A673 (cell line): ENCODE measurements at regions not wholly inside any gene's neighbourhood (a gene's known extent, or its start where the extent isn't known, plus 50 kb on each side); places are given as distances from the start of the nearest gene placed in this dataset.
A peak's percentile ranks its signal among the peaks of the same experiment; 100 is the strongest.
"Not testable (repeated sequence)": the region's sequence is repeated elsewhere in the genome, so short reads cannot be mapped to it uniquely, and the experiment has no call there.

Source experiments
- BruUV-seq: library from RNA; stranded (reverse); fragments of 400-500 nt; replicated peaks from 2 replicates; lab custom pipeline; 2021; lab: Mats Ljungman, UMichigan
- CTCF ChIA-PET: fragments of 300-600 bp; sonication (Branson Sonifier 250); formaldehyde crosslinking; loops from one replicate; lab custom pipeline; 2022; ENCODE audit warnings: antibody characterized with exemption; lab: Charles Lee
- POLR2A ChIA-PET: fragments of 300-600 bp; sonication (Branson Sonifier 250); formaldehyde crosslinking; loops from one replicate; lab custom pipeline; 2022; ENCODE audit warnings: antibody characterized with exemption; ENCODE audit not compliant: low non-redundant PET; lab: Charles Lee
- DNase-seq: peaks from one replicate; pipeline ENCODE4 v3.0.0-alpha.2; 2015; ENCODE audit warnings: low spot score
- H3K27ac ChIP-seq: fragments of 200-600 bp; sonication (generic); 2 replicates; pipeline ENCODE4 v1.5.1; 2016; ENCODE audit warnings: mixed run types, low read depth, mild to moderate bottlenecking, mixed read lengths, antibody characterized with exemption, low read length; ENCODE audit not compliant: poor library complexity, severe bottlenecking
- H3K27me3 ChIP-seq: fragments of 200-600 bp; sonication (generic); replicated peaks from 2 replicates; pipeline ENCODE4 v1.6.1; 2017; ENCODE audit warnings: mixed run types, low read depth, mild to moderate bottlenecking, mixed read lengths, antibody characterized with exemption, low read length; ENCODE audit not compliant: insufficient read depth, poor library complexity
- H3K36me3 ChIP-seq: fragments of 200-600 bp; sonication (generic); 2 replicates; pipeline ENCODE4 v1.6.1; 2016; ENCODE audit warnings: mixed run types, mild to moderate bottlenecking, mixed read lengths, antibody characterized with exemption, low read length; ENCODE audit not compliant: insufficient read depth, poor library complexity, severe bottlenecking
- H3K4me1 ChIP-seq: fragments of 200-600 bp; sonication (generic); 2 replicates; pipeline ENCODE4 v1.6.1; 2017; ENCODE audit warnings: mixed run types, mild to moderate bottlenecking, mixed read lengths, antibody characterized with exemption, low read length; ENCODE audit not compliant: insufficient read depth, poor library complexity, severe bottlenecking
- H3K4me3 ChIP-seq: fragments of 200-600 bp; sonication (generic); 2 replicates; pipeline ENCODE4 v1.5.1; 2016; ENCODE audit warnings: low read depth, mixed run types, mild to moderate bottlenecking, mixed read lengths, low read length; ENCODE audit not compliant: poor library complexity, severe bottlenecking
- H3K9me3 ChIP-seq: fragments of 200-600 bp; sonication (generic); 2 replicates; pipeline ENCODE4 v1.6.1; 2016; ENCODE audit warnings: mixed run types, low read depth, mild to moderate bottlenecking, mixed read lengths, antibody characterized with exemption, low read length; ENCODE audit not compliant: poor library complexity, severe bottlenecking
- EZH2 ChIP-seq: fragments of 200-600 bp; sonication (generic); IDR thresholded peaks from 2 replicates; pipeline ENCODE4 v1.6.1; 2017; ENCODE audit warnings: borderline replicate concordance, low read depth, mild to moderate bottlenecking, mixed read lengths, antibody characterized with exemption, low read length; ENCODE audit not compliant: poor library complexity, severe bottlenecking
- intact Hi-C: fragments of 100-400 bp; cut with micrococcal nuclease; formaldehyde crosslinking; loops from one replicate; pipeline ENCODE4 v1.10.0; 2022; ENCODE audit not compliant: unreplicated experiment
- TF ChIP-seq, protein P1 (sequence below): fragments of 300-800, 200-600 bp; sonication (generic); conservative IDR thresholded peaks from 2 replicates; pipeline ENCODE4 v1.5.1; 2017; ENCODE audit warnings: low read depth, mild to moderate bottlenecking, antibody characterized with exemption, low read length, moderate library complexity, mixed read lengths

DNA sequence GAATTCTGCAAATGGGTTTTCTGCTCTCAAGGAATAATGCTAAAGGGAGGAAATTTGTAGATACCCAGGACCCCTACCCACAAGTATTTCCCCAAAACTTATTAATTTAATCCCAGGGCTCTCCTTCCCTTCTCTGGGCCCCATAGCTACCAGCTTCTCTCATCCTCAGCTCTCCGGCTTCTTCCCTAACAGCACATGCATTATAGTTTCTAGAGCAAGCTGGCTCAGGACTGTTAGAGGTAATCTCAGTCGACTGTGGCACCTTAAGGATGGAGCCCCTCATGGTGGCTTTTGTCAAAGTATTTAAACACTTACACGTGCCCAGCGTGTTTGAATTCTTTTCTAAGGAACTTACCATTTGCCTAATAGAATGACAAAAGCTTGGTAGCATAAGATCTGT lies 252.5 kb upstream of the GAS1 start:
- no peak for DNase-seq
- intact Hi-C loops, result no loop called here
- no peaks in the 10 kb centered on the region for H3K36me3 ChIP-seq
- H3K4me1 ChIP-seq, result peaks cover 11% of the 10 kb centered on the region
- H3K4me3 ChIP-seq, result no peak overlapping the region
- CTCF ChIA-PET, result no interaction called here
- no peak overlapping the region for H3K27ac ChIP-seq
- no peaks in the 10 kb centered on the region for H3K9me3 ChIP-seq
- no TSS peak for BruUV-seq
- no peaks in the 10 kb centered on the region for H3K27me3 ChIP-seq
- POLR2A ChIA-PET, result no interaction called here
- TF ChIP-seq, protein P1, sequence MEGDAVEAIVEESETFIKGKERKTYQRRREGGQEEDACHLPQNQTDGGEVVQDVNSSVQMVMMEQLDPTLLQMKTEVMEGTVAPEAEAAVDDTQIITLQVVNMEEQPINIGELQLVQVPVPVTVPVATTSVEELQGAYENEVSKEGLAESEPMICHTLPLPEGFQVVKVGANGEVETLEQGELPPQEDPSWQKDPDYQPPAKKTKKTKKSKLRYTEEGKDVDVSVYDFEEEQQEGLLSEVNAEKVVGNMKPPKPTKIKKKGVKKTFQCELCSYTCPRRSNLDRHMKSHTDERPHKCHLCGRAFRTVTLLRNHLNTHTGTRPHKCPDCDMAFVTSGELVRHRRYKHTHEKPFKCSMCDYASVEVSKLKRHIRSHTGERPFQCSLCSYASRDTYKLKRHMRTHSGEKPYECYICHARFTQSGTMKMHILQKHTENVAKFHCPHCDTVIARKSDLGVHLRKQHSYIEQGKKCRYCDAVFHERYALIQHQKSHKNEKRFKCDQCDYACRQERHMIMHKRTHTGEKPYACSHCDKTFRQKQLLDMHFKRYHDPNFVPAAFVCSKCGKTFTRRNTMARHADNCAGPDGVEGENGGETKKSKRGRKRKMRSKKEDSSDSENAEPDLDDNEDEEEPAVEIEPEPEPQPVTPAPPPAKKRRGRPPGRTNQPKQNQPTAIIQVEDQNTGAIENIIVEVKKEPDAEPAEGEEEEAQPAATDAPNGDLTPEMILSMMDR, result no peak
- no peak for TF ChIP-seq EZH2

DNA sequence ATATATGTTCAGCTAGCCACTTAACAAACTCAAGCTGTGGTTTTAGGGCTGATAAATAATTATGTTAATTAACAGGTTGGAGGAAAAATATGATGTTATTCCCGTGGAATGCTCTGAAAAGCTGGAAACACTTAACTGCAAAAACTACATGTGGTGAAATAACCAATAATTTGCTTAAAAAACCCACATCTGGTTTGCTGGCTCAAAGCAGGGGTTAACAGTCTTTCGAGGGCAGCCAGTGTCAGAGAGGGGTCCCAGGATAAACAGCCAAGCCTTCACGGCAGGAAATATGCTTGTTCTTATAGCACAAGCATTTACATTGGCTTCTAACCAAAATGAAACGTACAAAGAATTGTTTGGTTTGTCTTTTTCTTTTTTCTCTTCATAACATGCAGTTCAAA lies 254.0 kb upstream of the GAS1 start:
- Histone ChIP-seq H3K36me3 (no peaks in the 10 kb centered on the region), H3K9me3 (no peaks in the 10 kb centered on the region), H3K27ac (no peak overlapping the region), H3K4me1 (peaks cover 11% of the 10 kb centered on the region), H3K27me3 (no peaks in the 10 kb centered on the region), H3K4me3 (no peak overlapping the region)
- ChIA-PET CTCF (no interaction called here), POLR2A (no interaction called here)
- DNase-seq, result peak; percentile 14
- no TSS peak for BruUV-seq
- TF ChIP-seq, protein P1, result no peak
- TF ChIP-seq EZH2, result no peak
- intact Hi-C loops, result no loop called here

DNA sequence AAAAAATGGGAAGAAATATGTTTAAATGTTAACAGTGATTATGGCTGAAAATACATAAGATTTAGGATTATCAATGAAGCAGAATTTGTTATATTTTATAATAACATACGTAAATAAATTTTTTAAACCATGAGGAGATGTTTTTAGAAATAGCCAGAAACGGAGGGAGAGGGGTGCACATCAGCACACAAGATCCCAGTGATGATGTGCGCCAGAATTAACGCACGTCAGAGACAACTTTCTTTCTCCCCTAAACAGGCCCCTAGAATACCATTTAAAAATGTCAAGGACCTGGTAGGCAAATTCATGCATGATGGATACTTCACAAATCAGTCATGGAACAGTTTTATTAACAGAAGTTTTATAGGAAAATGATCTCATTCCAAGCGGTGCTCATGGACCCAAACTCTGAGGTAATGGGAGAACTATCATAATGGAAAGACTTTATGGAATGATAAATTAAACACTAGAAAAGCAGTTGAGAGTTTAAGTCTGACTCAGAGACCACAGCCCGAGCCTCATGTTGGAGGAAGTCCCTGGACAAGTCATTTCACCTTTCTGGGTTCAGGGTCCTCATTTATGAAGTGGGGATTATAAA lies 258.9 kb upstream of the GAS1 start:
- BruUV-seq, result no TSS peak
- POLR2A ChIA-PET, result no interaction called here
- no peaks in the 10 kb centered on the region for H3K36me3 ChIP-seq
- H3K27ac ChIP-seq, result no peak overlapping the region
- H3K4me3 ChIP-seq, result no peak overlapping the region
- DNase-seq, result no peak
- CTCF ChIA-PET, result no interaction called here
- peaks cover 6% of the 10 kb centered on the region for H3K4me1 ChIP-seq
- intact Hi-C loops, result no loop called here
- H3K9me3 ChIP-seq, result no peaks in the 10 kb centered on the region
- no peaks in the 10 kb centered on the region for H3K27me3 ChIP-seq
- no peak for TF ChIP-seq EZH2
- TF ChIP-seq, protein P1, result no peak

DNA sequence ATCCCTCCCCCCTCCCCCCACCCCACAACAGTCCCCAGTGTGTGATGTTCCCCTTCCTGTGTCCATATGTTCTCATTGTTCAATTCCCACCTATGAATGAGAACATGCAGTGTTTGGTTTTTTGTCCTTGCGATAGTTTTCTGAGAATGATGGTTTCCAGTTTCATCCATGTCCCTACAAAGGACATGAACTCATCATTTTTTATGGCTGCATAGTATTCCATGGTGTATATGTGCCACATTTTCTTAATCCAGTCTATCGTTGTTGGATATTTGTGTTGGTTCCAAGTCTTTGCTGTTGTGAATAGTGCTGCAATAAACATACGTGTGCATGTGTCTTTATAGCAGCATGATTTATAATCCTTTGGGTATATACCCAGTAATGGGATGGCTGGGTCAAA lies 263.4 kb upstream of the GAS1 start:
- H3K4me1 ChIP-seq, POLR2A ChIA-PET, intact Hi-C loops, BruUV-seq, CTCF ChIA-PET, DNase-seq, H3K4me3 ChIP-seq, H3K36me3 ChIP-seq, H3K27me3 ChIP-seq, H3K27ac ChIP-seq, H3K9me3 ChIP-seq: not testable (repeated sequence)
